Fibroblast of upper back skin (primary cell): ENCODE measurements at regions not wholly inside any gene's neighbourhood (a gene's known extent, or its start where the extent isn't known, plus 50 kb on each side); places are given as distances from the start of the nearest gene placed in this dataset.
"Not testable (repeated sequence)": the region's sequence is repeated elsewhere in the genome, so short reads cannot be mapped to it uniquely, and the experiment has no call there.

Experiments used
- DNase-seq: peaks from one replicate; pipeline ENCODE4 v3.0.0-alpha.2; 2013

DNA sequence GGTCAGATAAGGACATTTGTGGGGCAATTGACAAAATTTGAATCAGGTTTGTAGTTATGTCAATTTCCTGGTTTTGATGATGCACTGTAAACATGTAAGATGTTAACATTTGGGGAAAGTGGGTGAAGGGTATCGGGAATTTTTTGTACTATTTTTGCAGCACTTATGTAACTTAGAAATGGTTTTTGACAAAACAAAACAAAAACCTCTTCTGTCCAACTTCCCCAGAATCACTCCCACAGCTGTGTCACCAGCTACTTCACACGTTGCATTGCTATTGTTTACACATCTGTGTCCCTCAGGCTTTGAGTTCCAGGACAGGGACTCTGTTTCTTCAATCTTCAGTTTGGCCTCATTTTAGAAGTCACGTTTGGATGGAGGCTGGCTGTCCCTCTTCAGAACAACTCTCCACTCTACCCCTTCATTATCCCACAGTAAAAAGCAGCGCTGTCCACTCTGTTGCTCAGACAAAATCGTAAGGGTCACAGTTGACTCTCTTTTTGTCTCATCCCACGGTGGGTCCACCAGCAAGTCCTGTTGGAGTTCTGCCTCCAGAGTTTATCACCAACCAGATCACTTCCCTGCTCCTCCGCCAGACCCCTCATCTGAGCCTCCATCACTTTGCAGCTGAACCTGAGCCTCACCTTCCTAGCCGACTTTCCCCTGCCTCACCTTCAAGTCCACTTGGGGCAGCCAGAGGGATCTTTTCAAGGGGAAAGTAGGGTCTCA, 63.2 kb downstream of the NENF start:
- no peak for DNase-seq

DNA sequence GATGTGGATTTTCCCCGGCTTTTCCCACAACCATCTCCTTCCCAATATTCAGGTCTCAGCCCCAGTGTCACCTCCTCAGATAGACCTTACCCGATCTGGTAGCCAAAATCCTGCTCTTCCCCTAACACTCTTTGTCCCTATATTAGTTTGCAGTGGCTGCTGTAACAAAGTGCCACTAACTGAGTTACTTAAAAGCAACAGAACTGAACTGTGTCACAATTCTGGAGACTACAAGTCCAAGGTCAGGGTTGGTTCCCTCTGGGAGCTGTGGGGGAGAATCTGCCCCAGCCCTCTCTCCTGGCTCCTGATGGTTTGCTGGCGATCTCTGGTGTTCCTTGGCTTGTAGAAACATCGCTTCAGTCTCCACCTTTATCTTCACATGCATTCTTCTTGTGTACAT, 64.0 kb downstream of the NENF start:
- DNase-seq = no peak

DNA sequence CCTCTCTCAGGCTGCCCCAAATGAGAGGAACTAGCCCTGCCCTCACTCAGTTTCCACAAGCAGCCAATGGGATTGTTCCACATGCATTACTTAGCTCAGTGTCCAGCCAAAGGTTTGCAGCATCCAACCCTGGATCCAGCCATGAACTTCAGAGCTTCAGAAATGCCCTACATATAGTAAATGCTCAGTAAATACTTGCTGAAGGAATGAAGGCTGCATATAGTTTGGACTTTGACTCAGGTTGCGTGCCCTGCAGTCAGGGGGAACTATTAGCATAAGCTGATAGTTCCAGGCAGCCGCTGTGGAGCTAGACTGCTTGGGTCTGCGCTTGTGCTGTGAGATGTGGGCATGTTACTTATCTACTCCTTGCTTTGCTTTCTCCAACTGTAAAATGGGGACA, 64.8 kb downstream of the NENF start:
- DNase-seq = no peak

DNA sequence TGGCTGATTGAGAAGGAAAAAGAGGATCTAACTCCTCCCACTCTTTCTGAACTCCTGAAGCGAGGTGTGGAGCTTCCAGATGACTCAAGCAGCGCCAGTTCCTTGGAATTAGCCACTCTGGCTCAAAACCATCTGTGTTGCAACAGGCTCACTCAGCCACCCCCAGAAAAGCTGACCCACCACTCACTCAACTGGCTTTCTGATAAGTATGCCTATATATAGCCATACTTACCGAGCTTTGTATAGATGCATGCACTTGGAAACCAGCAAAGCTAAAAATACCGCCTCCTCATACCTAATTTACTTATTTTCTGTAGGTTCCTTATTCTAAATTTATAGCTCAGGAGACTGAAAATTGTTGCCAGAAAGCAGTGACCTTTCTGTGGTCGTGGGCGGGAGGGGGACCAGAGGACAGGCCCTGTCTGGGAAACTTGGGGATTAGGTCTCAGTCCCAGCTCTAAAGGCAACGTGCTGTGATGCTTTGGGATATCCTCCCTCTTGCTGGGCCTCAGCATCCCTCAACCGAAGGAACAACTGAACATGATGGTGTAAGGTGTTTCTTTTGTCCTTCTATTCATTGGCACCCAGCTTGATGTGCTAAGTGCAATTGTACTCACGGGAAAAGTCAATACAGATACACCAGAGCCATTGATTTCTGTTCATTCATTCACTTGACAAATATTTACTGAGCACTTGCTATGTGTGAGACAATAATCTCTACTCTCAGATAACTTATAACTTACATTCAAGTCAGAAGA, 65.7 kb downstream of the NENF start:
- peak; percentile 89 for DNase-seq

DNA sequence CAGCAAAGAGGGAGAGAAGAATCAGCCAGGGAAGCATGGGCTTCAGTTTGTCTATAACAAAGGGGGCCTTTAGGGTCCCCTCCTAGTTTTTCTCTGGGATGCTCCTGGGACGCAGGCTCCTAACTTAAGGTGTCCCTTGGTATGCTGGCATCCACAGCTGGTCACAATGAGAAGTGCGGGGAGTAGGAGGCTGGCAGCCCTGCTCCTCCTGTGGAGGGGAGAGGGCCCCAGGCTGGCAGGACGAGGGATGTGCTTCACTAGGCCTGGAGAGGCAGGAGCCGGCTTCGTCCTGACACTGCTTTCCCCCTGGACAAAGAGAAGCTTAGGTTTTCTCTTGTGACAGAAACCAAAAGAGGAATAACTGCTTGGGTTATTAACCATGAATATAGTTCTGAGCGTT, 67.6 kb downstream of the NENF start:
- no peak for DNase-seq

DNA sequence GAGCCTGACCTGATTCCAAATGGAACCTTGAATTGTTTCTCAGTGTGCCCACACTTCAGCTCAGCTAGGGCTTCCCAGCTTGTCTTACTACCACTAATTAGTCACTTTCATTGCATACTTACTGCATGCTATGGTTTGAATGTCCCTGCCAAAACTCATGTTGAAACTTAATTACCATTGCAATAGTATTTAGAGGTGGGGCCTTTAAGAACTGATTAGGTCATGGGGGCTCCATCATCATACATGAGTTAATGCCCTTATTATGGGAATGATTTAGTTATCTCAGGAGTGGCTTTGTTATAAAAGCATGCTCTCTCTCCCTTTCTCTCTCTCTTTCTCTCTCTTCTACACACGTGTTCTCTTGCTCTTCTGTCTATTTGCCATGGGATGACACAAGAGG, 68.3 kb downstream of the NENF start:
- no peak for DNase-seq

DNA sequence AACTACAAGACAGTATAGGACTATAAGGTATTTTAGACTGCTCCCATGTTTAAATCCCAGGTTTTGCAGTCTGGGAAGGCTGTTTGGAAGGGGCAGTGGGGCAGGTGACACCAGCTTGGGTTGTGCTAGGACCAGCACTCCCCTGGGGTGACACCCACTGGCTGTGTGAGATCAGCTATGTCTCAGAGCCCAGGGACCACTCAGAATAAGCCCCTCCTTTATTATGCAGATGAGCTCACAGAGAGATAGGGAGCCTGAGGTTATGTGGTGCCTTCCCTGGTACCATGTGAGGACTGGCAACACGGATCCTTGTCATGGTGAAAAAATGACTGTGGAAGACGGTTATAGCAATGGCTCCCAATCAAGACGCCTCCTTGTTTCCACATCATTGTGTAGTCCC, 71.0 kb downstream of the NENF start:
- no peak for DNase-seq

DNA sequence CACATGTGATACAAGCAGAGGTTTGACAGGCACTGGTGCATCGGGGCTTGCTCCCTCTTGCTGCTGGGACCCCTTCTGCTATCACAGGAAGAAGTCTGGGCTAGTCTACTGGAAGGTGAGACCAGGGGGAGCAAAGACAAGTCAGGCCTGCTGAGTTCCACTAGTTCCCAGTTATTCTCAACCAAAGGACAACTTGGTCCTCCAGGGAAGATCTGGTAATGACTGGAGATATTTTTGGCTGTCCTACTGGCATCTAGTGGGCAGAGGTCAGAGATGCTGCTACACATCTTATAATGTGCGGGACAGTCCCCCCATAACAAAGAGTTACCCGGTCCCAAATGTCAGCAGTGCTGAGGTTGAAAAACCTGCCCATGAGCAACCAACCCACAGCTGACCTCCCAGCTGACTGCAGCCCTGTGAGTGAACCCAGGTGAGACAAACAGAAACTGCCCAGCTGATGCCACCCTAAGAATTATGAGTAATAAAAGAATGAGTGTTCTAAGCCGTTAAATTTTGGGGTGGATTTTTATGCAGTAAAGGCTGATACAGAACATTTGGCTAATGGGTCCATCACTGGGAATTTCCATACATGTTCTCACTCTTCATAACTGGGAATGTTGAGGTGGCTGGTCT, 71.6 kb downstream of the NENF start:
- no peak for DNase-seq

DNA sequence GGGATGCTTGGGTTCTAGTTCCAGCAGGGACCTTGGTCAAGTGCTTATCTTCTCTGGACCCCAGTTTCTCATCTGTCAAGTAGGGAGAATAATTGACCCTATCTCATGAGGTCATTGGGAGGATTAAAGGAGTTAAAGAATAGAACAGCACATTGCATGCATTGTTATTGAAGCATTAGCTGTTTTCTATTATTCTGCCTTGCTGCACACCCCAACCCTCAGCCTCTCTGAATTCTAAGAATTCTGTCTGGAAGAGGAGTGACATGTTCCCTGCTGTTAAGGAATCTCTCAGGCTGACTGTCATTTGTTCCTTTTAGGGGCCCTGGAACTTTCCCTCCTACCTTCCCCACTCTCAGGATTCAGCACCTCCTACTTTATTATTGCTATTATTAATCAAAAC, 73.9 kb downstream of the NENF start:
- no peak for DNase-seq

DNA sequence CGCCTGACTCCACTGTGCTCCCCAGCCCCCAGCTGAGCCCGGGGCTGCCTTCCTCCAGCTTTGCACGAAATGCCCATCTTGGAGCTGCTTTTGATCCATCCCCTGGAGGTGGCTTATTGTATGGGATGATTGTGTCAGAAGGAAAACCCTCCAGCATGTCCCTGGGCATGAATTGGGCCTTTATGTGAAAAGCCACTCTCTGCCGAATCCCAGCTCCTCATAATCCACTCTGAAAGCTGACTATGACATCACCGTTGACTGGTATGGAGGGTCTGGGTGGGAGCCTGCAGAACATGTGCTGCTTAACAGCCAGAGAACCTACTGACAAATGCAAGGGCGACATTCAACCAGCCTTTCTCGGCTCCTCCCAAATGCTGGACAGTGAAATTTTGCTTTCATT, 74.6 kb downstream of the NENF start:
- no peak for DNase-seq

DNA sequence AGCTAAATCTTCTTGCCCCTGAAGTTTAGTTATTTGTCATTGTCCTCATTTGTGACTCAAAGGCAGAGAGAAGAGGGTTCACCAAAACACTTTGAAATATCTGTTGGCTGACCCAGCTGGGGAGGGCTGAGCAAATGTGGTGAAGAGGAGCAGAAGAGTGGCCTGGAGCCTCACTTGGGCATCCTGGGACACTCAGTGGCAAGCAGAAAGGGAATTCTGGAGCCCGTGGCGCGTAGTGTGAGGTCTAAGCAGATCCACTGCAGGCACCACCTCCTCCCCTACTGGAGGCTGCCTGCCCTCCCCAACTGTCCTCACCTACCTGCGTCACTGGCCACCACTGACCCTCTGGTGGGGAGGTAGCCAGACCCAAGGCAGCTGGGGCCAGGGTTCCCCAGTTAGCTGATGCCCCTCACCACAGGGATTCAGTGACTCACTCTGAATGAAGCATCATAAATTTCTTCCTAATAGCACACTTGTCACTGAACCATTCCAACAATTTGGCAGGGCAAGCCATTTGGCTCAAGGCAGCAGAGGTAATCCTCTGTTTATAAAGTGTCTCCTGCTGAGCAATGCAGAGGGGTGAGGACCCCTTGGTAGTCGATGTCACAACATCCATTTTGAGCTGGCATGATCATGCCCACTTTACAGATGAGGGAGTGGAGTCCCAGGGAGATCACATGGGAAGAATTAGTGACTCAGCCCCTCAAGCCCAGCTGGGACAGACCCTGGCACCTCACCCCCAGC, 80.3 kb downstream of the NENF start:
- DNase-seq = peak; percentile 90

DNA sequence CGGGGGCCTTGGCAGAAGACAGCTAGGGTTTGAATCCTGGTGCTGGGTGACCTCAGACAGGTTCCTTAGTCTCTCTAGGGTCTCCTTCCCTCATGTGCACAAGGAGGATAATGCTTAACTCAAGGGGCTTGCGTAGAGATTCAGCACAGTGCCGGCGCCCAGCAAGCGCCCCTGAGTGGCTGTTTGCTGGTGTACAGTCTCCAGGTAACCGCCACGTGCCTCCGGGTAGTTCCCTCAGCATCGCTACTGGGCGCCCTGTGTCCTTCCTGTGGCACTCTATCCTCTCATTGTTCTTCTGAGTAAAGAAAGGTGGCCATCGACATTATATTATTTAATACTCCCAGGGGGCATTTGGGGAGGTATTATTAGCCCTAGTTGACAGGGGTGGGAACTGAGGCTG, 80.9 kb downstream of the NENF start:
- DNase-seq = no peak

DNA sequence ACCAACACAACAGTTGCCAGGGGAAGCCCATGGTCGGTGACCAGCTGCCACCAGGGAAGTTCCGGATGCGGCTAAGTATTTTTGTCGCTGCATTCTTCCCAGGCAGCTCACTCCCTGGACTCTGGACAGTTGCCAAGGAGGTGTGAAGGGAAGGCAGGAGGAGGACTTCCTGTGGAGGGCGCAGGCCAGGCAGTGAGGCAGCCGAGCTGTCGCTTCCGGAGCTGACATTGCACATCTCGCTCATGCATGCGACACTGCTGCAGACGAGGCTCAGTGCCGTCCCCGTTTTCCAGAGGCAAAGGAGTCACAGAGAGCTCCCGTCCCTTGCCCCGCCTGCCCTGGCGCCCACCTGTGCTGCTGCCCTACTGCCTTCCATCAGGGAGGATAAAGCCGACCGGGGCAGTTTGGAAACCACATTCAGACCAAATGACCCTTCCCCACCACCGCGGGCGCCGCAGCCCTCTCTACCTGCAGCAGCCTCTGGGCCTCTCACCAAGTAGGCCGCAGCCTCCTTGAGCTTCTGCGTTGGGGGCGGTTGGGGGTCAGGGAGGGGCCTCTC, 81.4 kb downstream of the NENF start:
- DNase-seq = peak; percentile 69

DNA sequence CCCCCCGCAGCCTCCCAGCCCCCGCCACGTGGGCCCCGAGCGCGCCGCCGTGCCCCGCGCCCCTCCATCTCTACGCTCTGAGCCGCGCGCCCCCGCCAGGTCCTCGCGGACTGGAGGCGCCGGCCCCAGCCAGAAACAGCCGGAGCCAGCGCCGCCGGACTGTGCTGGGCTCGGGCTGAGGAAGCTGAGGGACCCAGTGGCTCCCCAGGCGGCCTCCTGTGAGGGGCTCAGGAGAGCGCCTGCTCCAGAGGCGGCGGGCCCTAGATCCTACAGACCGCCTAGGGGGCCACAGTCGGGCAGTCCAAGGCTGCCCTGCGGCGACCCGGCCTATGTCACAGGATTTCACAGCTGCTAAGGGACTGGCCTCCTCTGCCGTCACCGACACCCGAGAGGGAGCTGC, 82.1 kb downstream of the NENF start:
- no peak for DNase-seq

DNA sequence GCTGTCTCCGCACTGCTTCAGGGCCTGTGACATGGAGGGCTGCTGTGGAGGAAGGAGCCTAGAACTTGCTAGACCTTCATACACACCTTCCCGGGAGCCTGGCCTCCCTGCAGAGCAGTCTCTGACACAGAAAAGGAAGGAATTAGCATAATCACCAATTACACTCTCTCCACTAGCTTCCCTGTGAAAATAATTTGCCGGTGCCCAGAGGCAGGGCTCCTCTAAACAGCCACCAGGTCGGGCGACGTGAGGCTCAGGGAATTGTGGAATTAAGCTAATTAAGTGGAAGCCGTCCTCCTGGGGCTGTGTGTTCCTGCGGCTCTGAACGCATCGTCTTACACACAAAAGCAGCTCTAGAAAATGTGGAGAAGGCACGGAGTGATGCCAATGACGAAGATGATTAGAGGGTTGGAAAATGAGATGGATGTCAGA, 82.6 kb downstream of the NENF start:
- DNase-seq = no peak

DNA sequence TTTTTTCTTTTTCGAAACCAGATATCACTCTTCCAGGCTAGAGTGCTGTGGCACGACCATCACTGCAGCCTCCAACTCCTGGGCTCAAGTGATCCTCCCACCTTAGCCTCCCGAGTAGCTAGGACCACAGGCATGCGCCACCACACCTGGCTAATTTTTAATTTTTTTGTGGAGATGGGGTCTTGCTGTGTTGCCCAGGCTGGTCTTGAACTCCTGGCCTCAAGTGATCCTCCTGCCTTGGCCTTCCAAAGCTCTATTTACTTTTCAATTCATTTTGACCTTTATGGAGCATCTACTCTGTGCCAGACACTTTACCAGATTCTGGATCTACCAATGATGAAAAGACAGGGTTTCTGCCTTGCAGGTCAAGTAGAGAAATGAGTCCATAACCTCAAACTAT, 83.3 kb downstream of the NENF start:
- DNase-seq = not testable (repeated sequence)

DNA sequence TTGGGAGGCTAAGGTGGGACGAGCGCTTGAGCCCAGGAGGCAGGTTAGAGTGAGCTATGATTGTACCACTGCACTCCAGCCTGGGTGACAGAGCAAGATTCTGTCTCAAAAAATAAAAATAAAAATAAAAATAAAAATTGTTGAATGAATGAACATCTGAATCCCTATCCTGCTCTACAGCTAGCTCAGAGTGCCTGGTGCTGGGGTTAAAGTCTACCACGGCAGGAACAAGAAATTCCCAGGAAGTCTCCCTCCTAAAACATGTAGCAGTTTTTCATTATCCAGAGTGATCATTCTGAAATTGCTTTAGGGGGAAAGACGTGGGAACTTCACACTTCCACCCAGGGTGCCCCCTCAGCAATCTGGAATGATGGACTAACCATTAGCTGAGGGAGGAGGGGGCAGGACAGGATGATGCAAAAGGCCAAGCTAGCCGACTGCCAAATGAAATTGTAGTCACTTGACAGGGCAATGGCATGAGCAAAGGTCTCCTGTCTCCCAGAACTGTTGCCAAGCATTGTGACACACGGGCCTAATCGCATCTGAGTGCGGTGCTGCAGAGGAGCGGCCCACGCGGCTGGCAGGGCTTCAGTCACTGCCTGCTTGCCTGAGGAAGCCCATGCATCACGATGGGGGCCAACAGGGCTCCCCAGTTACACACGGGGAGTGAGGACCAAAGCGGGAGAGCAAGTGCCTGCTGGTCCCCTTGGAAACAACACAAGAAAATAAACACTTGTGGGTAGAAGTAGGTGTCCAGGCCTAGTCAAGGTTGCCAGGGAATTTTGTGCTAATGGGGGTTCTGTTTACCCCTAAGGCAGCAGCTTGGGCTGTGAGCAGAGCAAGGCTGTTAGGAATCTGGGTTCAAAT, 85.7 kb downstream of the NENF start:
- DNase-seq = no peak

DNA sequence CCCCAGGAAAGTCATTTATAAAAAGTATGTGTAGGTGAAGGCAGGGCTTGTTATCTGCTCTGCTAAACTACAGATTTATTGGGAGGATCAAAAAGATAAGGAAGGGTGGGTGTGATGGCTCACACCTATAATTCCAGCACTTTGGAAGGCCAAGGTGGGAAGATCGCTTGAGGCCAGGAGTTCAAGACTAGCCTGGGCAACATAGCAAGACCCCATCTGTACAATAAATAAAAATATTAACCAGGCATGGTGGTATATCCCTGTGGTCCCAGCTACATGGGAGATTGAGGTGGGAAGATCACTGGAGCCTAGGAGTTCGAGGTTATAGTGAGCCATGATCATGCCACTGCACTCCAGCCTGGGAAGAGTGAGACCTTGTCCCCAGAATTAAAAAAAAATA, 86.4 kb downstream of the NENF start:
- no peak for DNase-seq

DNA sequence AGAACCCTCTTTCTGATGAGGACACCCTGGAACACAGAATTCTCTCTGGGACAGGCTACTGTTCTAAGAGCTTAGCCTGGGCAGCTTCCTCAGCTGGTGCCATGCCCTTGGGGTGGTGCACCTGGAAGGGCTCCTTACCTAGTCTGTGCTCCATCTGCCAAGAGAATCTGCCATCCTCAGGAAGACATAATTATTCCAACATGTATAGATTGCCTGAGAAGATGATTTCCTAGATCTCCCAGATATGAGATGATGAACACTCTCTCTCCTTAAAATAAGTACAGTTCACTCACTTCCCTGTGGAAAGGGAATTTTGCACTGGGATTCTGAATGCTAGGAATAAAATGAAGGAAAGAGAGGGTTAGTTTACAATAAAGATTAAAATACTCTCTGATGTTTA, 87.6 kb downstream of the NENF start:
- no peak for DNase-seq

DNA sequence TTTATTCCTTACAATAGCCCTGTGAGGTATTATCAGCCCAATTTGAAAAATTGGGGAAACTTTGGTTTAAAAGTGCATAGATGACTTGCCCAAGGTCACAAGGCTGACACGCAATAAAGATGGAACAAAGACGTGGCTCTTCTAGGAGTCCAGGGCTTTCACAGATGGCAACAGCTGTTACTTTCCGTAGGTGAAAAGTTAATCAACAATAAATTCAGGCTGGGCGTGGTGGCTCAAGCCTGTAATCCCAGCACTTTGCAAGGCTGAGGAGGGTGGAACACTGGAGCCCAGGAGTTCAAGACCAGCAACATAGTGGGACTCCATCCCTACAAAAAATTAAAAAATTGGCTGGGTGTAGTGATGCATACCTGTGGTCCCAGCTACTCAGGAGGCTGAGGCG, 87.8 kb upstream of the ATF3 start:
- DNase-seq = no peak

DNA sequence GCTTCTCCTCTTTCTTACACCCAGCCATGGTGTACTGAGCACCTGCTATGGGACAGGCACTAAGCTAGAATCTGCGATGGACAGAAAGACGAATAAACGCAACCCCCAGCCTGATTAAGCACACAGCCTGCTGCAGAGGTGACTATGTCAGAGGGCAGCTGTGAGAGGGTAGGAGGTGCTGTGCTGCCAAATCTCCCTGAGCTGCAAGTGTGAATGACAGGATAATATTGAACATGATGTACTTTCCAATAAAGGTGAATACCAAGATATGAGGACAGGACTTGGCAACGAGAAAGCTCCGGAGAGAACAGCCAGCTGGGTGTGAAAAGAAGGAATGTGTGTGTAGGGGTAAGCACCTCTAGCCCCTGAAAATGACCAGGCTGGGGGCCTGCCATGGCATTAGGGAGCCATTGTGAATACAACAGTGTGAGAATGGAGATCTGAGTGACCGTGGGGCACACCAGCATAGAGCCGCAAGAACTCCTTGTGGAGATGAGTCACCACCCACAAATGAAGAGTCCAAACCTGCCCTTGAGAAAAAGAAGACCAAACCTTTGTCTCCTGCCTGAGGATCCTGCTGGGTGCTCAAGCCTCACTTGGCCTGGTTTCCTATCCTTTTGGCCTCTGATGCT, 83.0 kb upstream of the ATF3 start:
- no peak for DNase-seq

DNA sequence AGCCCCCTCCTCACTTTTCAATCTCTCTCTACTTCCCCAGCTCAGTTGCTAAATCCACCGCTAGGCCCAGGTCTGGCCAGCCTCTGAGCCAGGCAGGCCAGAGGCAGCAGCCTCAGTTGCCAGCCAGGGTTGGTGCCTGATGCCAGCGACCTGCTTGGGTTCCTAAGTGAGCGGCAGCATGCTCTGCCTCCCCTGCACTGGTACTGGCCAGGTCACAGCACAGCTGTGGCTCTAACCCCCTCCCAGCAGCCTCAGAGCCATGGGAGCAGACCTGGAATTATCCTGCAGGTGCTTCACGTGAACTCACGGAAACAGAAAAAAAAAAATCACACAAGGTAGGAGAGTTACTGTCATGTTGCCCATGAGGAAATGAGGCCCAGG, 82.5 kb upstream of the ATF3 start:
- no peak for DNase-seq
